ENCODE measurements at regions not wholly inside any gene's neighbourhood (a gene's known extent, or its start where the extent isn't known, plus 50 kb on each side); places are given as distances from the start of the nearest gene placed in this dataset.

- no peak for TF ChIP-seq CTCF (IDR thresholded peaks at IDR 0.05)
- no peak for DNase-seq
- Histone ChIP-seq H3K36me3 (ENCODE audit: insufficient read depth in 1 of 2, low read depth in 1 of 2) (no peaks in the 10 kb centered on the region), H3K4me3 (no peak overlapping the region), H3K27me3 (ENCODE audit: insufficient read depth in 3 of 3, low read length in 2 of 3) (peaks cover 0 to 4% (median 0%) of the 10 kb centered on the region in 3 donors), H3K27ac (no peak overlapping the region), H3K4me1 (no peaks in the 10 kb centered on the region), H3K9me3 (no peaks in the 10 kb centered on the region)
- 88 to 93% (median 89%) methylated on average over 7 of the region's 7 CpGs for WGBS, 3 donors
- no peak for ATAC-seq
- intact Hi-C loops (cut with DNase I), result no loop called here
Measured at GRCh38 chr3:102674284-102674683, 239.5 kb downstream of the ZPLD1 start.

- no peaks in the 10 kb centered on the region for H3K36me3 ChIP-seq (ENCODE audit: insufficient read depth in 1 of 2, low read depth in 1 of 2)
- H3K4me3 ChIP-seq, result no peak overlapping the region
- peaks cover 0 to 4% (median 0%) of the 10 kb centered on the region in 3 donors for H3K27me3 ChIP-seq (ENCODE audit: insufficient read depth in 3 of 3, low read length in 2 of 3)
- H3K27ac ChIP-seq, result no peak overlapping the region
- no peak for TF ChIP-seq CTCF (IDR thresholded peaks at IDR 0.05)
- H3K9me3 ChIP-seq, result no peaks in the 10 kb centered on the region
- ATAC-seq (no peak), DNase-seq (no peak)
- intact Hi-C loops (cut with DNase I), result no loop called here
- H3K4me1 ChIP-seq, result no peaks in the 10 kb centered on the region
Measured at GRCh38 chr3:102676424-102676823, 241.6 kb downstream of the ZPLD1 start.

- no peaks in the 10 kb centered on the region for H3K9me3 ChIP-seq
- intact Hi-C loops (cut with DNase I), result no loop called here
- no peaks in the 10 kb centered on the region for H3K4me1 ChIP-seq
- H3K36me3 ChIP-seq (ENCODE audit: insufficient read depth in 1 of 2, low read depth in 1 of 2), result no peaks in the 10 kb centered on the region
- TF ChIP-seq CTCF (IDR thresholded peaks at IDR 0.05), result no peak
- peaks cover 0 to 4% (median 0%) of the 10 kb centered on the region in 3 donors for H3K27me3 ChIP-seq (ENCODE audit: insufficient read depth in 3 of 3, low read length in 2 of 3)
- H3K27ac ChIP-seq, result no peak overlapping the region
- no peak for ATAC-seq
- no peak for DNase-seq
- no peak overlapping the region for H3K4me3 ChIP-seq
Measured at GRCh38 chr3:102682741-102683140, 247.9 kb downstream of the ZPLD1 start.

- Histone ChIP-seq H3K36me3 (ENCODE audit: insufficient read depth in 1 of 2, low read depth in 1 of 2) (no peaks in the 10 kb centered on the region), H3K4me3 (no peak overlapping the region), H3K4me1 (no peaks in the 10 kb centered on the region), H3K27ac (no peak overlapping the region), H3K9me3 (no peaks in the 10 kb centered on the region), H3K27me3 (ENCODE audit: insufficient read depth in 3 of 3, low read length in 2 of 3) (no peaks in the 10 kb centered on the region)
- WGBS, 3 donors, result 78 to 80% (median 80%) methylated on average over 2 of the region's 2 CpGs
- DNase-seq (no peak), ATAC-seq (no peak)
- intact Hi-C loops (cut with DNase I), result no loop called here
- TF ChIP-seq CTCF (IDR thresholded peaks at IDR 0.05), result no peak
Measured at GRCh38 chr3:102686792-102687191, 252.0 kb downstream of the ZPLD1 start.

- ATAC-seq, result no peak
- intact Hi-C loops (cut with DNase I), result no loop called here
- H3K4me3 ChIP-seq, result no peak overlapping the region
- WGBS, 3 donors, result 60 to 69% (median 66%) methylated on average over 4 of the region's 4 CpGs
- DNase-seq, result no peak
- H3K4me1 ChIP-seq, result no peaks in the 10 kb centered on the region
- H3K27ac ChIP-seq, result no peak overlapping the region
- no peaks in the 10 kb centered on the region for H3K36me3 ChIP-seq (ENCODE audit: insufficient read depth in 1 of 2, low read depth in 1 of 2)
- no peaks in the 10 kb centered on the region for H3K9me3 ChIP-seq
- TF ChIP-seq CTCF (IDR thresholded peaks at IDR 0.05), result no peak
- no peaks in the 10 kb centered on the region for H3K27me3 ChIP-seq (ENCODE audit: insufficient read depth in 3 of 3, low read length in 2 of 3)
Measured at GRCh38 chr3:102687851-102688555, 253.2 kb downstream of the ZPLD1 start.

Measured in psoas muscle (tissue), 7 donors.